HepG2 (cell line): ENCODE measurements at regions not wholly inside any gene's neighbourhood (a gene's known extent, or its start where the extent isn't known, plus 50 kb on each side); places are given as distances from the start of the nearest gene placed in this dataset.

Source experiments
- FOXA1 ChIP-seq, 2 experiments: fragments of 450-650 bp in 1 of 2; sonication (generic) in 1 of 2; formaldehyde crosslinking in 1 of 2; IDR thresholded peaks; 2 replicates each; pipeline versions ENCODE4 v1.4.0 to v1.6.1; 2016 to 2020; ENCODE audit warnings: missing genetic modification reagents in 1 of 2
- ZSCAN25 ChIP-seq: sonication (generic); formaldehyde crosslinking; IDR thresholded peaks from 2 replicates; pipeline ENCODE4 v1.8.0; 2022; ENCODE audit warnings: mild to moderate bottlenecking, missing genetic modification reagents
- TF ChIP-seq, protein P1 (sequence below): sonication (generic); formaldehyde crosslinking; IDR thresholded peaks from 2 replicates; pipeline ENCODE4 v1.4.0; 2020; ENCODE audit warnings: missing genetic modification reagents, mild to moderate bottlenecking, borderline replicate concordance

DNA sequence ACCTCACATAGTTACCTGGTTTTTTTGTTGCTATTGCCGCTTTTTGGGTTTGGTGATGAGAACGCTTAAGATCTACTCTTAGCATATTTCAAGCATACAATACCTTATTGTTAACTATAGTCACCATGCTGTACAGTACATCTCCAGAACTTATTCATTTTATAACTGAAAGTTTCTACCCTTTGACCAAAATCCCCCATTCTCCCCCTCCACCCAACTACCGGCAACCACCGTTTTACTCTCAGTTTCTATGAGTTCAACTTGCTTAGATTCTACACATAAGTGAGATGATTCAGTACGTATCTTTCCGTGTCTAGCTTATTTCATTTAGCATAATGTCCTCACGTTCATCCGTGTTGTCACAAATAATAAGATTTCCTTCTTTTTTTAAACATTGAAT, 86.7 kb upstream of the IL6 start:
- TF ChIP-seq, protein P1, sequence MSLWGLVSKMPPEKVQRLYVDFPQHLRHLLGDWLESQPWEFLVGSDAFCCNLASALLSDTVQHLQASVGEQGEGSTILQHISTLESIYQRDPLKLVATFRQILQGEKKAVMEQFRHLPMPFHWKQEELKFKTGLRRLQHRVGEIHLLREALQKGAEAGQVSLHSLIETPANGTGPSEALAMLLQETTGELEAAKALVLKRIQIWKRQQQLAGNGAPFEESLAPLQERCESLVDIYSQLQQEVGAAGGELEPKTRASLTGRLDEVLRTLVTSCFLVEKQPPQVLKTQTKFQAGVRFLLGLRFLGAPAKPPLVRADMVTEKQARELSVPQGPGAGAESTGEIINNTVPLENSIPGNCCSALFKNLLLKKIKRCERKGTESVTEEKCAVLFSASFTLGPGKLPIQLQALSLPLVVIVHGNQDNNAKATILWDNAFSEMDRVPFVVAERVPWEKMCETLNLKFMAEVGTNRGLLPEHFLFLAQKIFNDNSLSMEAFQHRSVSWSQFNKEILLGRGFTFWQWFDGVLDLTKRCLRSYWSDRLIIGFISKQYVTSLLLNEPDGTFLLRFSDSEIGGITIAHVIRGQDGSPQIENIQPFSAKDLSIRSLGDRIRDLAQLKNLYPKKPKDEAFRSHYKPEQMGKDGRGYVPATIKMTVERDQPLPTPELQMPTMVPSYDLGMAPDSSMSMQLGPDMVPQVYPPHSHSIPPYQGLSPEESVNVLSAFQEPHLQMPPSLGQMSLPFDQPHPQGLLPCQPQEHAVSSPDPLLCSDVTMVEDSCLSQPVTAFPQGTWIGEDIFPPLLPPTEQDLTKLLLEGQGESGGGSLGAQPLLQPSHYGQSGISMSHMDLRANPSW (CRISPR knock-in tag), result no peak
- TF ChIP-seq FOXA1 (IDR thresholded peaks at IDR 0.05), result no peak
- no peak for TF ChIP-seq FOXA1 (CRISPR knock-in tag; IDR thresholded peaks at IDR 0.05)
- TF ChIP-seq ZSCAN25, result no peak
